NB4 (cell line): ENCODE measurements at regions not wholly inside any gene's neighbourhood (a gene's known extent, or its start where the extent isn't known, plus 50 kb on each side); places are given as distances from the start of the nearest gene placed in this dataset.

Source experiments
- MYC ChIP-seq: IDR thresholded peaks from 2 replicates; pipeline ENCODE4 v1.6.1; 2011; ENCODE audit warnings: low read depth, low read length
- POLR2A ChIP-seq: IDR thresholded peaks from 2 replicates; pipeline ENCODE4 v1.6.1; 2011; ENCODE audit warnings: mild to moderate bottlenecking; ENCODE audit not compliant: insufficient read length; ENCODE audit errors: extremely low read depth
- TF ChIP-seq, protein P1 (sequence below): IDR thresholded peaks from 2 replicates; pipeline ENCODE4 v1.6.1; 2011; ENCODE audit warnings: low read depth, low read length
- TF ChIP-seq, protein P2 (sequence below): IDR thresholded peaks from one replicate; pipeline ENCODE4 v1.5.1; 2012; ENCODE audit warnings: low read depth, low read length

DNA sequence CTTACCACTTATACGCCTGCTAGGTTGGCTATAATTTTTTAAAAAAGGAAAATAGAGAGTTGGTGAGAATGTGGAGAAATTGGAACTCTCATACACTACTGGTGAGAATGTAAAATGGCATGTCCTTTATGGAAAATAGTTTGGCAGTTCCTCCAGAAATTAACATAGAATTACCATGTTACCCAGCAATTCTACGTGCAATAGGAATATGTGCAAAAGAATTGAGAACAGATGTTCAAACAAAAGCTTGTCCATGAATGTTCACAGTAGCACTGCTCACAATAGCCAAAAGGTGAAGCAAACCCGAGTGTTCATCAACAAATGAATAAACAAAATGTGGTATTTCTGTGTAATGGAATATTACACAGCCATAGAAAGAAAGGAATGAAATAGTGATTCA lies 592.2 kb downstream of the DHX35 start:
- no peak for TF ChIP-seq MYC
- TF ChIP-seq POLR2A, result no peak
- TF ChIP-seq, protein P1, sequence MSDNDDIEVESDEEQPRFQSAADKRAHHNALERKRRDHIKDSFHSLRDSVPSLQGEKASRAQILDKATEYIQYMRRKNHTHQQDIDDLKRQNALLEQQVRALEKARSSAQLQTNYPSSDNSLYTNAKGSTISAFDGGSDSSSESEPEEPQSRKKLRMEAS, result no peak
- TF ChIP-seq, protein P2, sequence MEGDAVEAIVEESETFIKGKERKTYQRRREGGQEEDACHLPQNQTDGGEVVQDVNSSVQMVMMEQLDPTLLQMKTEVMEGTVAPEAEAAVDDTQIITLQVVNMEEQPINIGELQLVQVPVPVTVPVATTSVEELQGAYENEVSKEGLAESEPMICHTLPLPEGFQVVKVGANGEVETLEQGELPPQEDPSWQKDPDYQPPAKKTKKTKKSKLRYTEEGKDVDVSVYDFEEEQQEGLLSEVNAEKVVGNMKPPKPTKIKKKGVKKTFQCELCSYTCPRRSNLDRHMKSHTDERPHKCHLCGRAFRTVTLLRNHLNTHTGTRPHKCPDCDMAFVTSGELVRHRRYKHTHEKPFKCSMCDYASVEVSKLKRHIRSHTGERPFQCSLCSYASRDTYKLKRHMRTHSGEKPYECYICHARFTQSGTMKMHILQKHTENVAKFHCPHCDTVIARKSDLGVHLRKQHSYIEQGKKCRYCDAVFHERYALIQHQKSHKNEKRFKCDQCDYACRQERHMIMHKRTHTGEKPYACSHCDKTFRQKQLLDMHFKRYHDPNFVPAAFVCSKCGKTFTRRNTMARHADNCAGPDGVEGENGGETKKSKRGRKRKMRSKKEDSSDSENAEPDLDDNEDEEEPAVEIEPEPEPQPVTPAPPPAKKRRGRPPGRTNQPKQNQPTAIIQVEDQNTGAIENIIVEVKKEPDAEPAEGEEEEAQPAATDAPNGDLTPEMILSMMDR, result no peak
